ENCODE measurements at regions not wholly inside any gene's neighbourhood (a gene's known extent, or its start where the extent isn't known, plus 50 kb on each side); places are given as distances from the start of the nearest gene placed in this dataset.

- CTCF ChIA-PET: interaction anchor here (1.0 kb wide), 1 partner anchor 8 kb away, joined by 4 read pairs; no protein-coding TSS in a partner anchor
These were observed 78.2 kb upstream of the TARDBP start for GRCh38 chr1:10934150-10934818.

More at GRCh38 chr1:10934150-10934818, 78.2 kb upstream of the TARDBP start:
- Histone ChIP-seq H4K20me1 (replicated peaks; ENCODE audit: control insufficient read depth, extremely low read depth, insufficient read depth, low read length) (no peaks in the 10 kb centered on the region), H3K9ac (replicated peaks; ENCODE audit: extremely low read depth, insufficient read depth, low read length) (no peak overlapping the region), H3K79me2 (ENCODE audit: control insufficient read depth, insufficient read depth, low read length) (no peaks in the 10 kb centered on the region), H3K36me3 (ENCODE audit: control insufficient read depth in 2 of 2, extremely low read depth in 1 of 2, insufficient read depth in 2 of 2, low read length in 2 of 2) (no peaks in the 10 kb centered on the region), H3K4me3 (replicated peaks in 1 of 3; ENCODE audit: insufficient read depth in 1 of 3, low read depth in 1 of 3, low read length in 3 of 3) (no peak overlapping the region), H3K27ac (ENCODE audit: insufficient read depth, low read depth, low read length) (no peak overlapping the region), H3K4me2 (ENCODE audit: insufficient read depth, low read length) (no peak overlapping the region), H3K4me1 (ENCODE audit: control insufficient read depth, extremely low read depth, insufficient read depth, low read length) (no peaks in the 10 kb centered on the region), H2AFZ (ENCODE audit: low read depth, low read length) (no peak overlapping the region), H3K9me1 (replicated peaks; ENCODE audit: control insufficient read depth, extremely low read depth, insufficient read depth, low read length) (no peaks in the 10 kb centered on the region), H3K9me3 (replicated peaks; ENCODE audit: control insufficient read depth, insufficient read depth, low read length) (no peaks in the 10 kb centered on the region), H3K27me3 (ENCODE audit: control insufficient read depth in 2 of 2, insufficient read depth in 2 of 2, low read length in 2 of 2) (no peaks in the 10 kb centered on the region)
- dilution Hi-C loops (cut with MboI; ENCODE audit: extremely low pct_ligation_motif_present, low sequenced_read_pairs): no loop called here
- POLR2A ChIA-PET: no interaction called here
- BruUV-seq (replicated peaks): no TSS peak
- intact Hi-C loops (cut with micrococcal nuclease): no loop called here
- TF ChIP-seq MYC (IDR thresholded peaks at IDR 0.05; ENCODE audit: low read depth, low read length) (no peak), FOS (IDR thresholded peaks at IDR 0.05; ENCODE audit: borderline replicate concordance, insufficient read depth, low read length) (no peak), POLR2A (IDR thresholded peaks at IDR 0.05; ENCODE audit: low read depth, low read length) (no peak), EZH2 (IDR thresholded peaks at IDR 0.05; ENCODE audit: borderline replicate concordance, low read depth, low read length, severe bottlenecking) (no peak), GATA2 (IDR thresholded peaks at IDR 0.05; ENCODE audit: insufficient read depth, insufficient read length, low read depth, low read length) (no peak), JUN (IDR thresholded peaks at IDR 0.05; ENCODE audit: borderline replicate concordance, insufficient read depth, insufficient read length, low read depth) (no peak), MAX (IDR thresholded peaks at IDR 0.05; ENCODE audit: insufficient read depth, insufficient read length) (no peak), CTCF (IDR thresholded peaks at IDR 0.05; ENCODE audit: extremely low read depth in 1 of 2, insufficient read depth in 1 of 2, low read depth in 1 of 2, low read length in 2 of 2) (no peak), POLR2AphosphoS5 (IDR thresholded peaks at IDR 0.05; ENCODE audit: insufficient read depth, low read depth, low read length) (no peak)
- no peak for FAIRE-seq
- no peak for DNase-seq (ENCODE audit: low read depth, low spot score)
